ENCODE measurements at regions not wholly inside any gene's neighbourhood (a gene's known extent, or its start where the extent isn't known, plus 50 kb on each side); places are given as distances from the start of the nearest gene placed in this dataset.
"Not testable (repeated sequence)": the region's sequence is repeated elsewhere in the genome, so short reads cannot be mapped to it uniquely, and the experiment has no call there.

DNA sequence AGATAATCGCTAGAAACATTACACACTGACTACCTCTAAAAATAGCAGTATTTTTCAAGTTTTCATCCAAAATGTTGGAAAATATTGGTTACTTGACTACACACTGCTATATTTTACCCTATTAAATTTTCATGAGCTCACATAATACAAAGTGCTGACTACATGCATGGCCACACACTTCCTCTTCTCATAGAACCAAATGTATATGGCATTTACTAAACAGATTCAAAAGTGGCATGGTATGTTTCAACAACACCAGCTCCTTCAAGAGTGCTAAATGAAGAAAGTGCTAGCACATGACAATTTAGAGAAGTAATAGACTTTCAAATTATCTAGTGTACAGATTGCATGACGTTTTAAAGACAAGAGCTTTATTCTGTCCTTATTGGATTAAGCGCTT lies 780.4 kb upstream of the SLITRK6 start:
- DNase-seq (ENCODE audit: low read depth), result no peak

DNA sequence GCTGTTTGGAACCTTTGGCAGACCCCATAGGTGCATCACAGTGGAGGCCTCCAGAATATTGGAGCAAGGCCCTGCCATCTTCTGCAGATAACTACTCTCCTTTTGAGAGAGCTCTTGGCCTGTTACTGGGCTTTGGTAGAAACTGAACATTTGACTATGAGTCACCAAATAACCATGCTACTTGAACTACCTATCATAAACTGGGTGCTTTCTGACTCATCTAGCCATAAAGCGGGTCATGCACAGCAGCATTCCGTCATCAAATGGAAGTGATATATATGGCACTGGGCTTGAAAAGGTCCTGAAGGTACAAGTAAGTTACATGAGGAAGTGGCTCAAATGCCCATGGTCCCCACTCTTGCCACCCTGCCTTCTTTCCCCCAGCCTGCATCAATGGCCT lies 782.5 kb upstream of the SLITRK6 start:
- no peak for DNase-seq (ENCODE audit: low read depth)

DNA sequence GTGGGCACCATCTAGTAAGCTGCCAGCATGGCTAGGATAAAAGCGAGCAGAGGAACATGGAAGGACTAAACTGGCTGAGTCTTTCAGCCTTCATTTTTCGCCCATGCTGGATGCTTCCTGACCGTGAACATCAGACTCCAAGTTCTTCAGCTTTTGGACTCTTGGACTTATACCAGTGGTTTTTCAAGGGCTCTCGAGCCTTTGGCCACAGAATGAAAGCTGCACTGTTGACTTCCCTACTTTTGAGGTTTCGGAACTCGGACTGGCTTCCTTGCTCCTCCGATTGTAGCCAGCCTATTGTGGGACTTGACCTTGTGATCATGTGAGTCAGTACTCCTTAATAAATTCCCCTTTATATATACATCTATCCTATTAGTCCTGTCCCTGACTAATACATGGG lies 785.1 kb upstream of the SLITRK6 start:
- DNase-seq (ENCODE audit: low read depth), result no peak

DNA sequence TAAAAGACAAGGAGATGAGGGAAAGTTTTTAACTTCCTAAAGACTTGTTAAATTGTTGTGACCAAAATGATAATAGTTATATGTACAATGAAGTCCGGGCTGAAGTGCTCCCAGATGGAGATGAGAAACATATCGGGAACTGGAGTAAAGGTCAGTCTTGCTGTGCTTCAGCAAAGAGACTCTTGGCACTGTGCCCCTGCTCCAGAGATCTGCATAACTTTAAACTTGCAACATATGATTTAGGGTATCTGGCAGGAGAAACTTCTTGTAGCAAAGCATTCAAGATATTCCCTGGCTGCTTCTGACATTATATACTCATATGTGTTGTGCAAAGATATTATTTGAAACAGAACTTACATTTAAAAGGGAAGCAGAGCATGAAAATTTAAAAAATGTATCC lies 786.6 kb upstream of the SLITRK6 start:
- no peak for DNase-seq (ENCODE audit: low read depth)

DNA sequence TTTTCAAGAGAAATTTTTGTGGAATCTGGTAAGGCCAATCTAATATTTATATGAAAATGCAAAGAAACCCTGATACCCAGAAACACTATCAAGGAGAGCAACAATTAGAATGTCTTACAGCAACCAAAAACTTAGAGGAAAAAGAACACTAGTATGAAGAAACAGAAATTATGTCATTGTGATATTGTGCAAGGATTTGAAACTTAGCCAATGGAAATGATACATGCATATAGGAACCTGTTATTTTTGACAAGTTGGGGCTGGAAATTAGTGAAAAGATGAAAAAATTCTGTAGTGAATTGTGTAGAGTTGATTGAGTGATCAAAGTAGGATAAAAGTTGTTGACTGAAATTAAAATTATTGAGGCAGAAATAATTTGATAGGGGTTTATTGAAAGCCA lies 792.6 kb upstream of the SLITRK6 start:
- no peak for DNase-seq (ENCODE audit: low read depth)

DNA sequence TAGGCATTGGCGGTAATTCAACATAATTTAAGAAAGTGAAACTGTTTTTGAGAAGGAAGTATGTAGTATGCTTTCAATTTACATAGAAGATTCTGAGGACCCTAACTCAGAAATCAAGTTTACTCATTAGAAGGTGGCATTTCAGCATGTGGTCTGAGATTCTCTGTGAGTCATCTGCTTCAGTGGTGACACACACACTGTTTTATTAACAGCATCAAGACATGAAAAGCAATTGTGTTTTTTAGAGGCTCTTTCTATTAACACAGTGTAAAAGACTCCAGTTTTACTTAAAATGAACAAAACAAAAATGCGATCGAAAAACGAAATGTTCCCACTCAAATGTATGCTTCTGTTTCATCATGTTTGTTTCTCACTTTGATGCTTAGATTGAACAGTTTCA lies 802.1 kb upstream of the SLITRK6 start:
- DNase-seq (ENCODE audit: low read depth), result no peak

DNA sequence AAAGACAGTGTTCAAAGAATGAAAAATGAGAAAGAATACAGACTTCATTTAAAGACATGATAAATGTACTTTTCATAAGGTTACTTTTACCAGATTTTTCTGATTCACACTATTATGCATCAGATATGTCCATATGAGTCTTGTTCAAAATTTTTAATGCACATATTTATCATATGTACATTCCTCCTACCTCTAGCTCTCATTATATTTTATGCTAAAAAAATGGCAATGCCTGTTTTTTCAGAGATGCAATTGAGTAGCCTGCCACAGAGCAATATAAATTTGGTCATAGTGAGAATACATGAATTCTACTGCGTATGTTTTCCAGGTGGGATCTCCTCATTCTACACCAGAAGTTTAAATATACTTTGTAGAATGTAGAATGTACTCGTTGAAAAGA lies 807.0 kb upstream of the SLITRK6 start:
- DNase-seq (ENCODE audit: low read depth), result no peak

DNA sequence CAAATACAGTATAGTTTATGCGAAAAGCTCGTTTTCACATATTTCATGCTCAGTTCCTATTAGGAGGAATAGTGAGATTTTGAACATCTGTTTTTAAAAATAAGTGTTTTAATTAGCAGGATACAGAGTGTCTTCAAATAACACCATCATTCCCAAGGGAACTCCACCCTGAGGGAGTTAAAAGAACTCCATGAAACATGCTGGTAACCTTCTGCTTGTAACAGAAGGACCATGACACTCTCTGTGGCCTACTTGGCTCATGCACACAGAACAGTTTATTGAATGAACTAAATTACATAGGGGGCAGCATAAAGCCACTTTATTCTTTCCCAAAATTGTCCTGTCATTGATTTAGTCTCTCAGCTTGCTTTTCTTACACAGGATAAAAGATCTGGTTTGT lies 809.5 kb upstream of the SLITRK6 start:
- DNase-seq (ENCODE audit: low read depth), result no peak

DNA sequence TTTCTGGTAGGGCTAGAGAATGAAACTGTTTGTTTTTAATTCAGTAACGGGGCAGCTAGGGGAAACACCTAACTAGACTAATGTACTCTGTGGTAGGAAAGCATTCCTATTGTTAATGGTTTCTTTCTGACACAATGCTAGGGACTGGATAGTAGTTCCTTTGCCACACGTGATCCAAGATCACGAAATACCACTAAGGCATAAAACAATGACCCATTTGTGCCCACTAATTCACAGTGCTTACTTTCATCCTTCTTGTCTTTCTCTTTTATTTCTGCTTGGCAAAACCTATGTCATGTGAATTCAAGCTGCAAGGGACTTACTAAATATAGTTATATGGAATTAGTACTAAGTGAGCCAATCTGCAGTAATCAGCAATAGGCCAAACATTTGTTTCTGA lies 834.1 kb upstream of the SLITRK6 start:
- no peak for DNase-seq (ENCODE audit: low read depth)

DNA sequence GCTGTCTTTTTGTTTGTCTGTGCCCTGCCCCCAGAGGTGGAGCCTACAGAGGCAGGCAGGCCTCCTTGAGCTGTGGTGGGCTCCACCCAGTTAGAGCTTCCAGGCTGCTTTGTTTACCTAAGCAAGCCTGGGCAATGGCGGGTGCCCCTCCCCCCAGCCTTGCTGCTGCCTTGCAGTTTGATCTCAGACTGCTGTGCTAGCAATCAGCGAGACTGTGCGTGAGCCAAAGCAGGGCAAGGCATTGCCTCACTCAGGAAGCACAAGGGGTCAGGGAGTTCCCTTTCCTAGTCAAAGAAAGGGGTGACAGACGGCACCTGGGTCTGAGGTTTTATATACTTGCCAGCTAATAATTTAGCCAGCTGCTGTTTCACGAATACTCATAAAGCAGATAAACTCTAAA lies 852.0 kb upstream of the SLITRK6 start:
- DNase-seq (ENCODE audit: low read depth), result not testable (repeated sequence)

DNA sequence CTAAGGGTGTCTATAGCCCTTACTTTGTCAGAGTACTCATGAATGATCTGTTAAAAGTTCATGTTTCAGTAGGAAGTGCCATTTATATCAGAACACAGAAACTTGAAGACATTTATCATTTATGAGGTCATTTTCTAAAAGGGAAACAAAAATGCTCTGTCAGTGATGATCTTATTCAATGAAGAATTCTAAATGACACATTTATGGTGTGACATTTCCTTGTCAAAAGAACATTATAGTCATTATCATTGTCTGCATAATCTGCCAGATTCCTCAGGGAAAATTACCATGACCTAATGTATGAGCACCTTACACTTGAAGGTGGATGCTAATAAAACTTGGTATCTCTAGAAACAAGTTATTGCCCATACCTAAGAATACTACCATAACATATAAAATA lies 853.8 kb upstream of the SLITRK6 start:
- DNase-seq (ENCODE audit: low read depth), result no peak

DNA sequence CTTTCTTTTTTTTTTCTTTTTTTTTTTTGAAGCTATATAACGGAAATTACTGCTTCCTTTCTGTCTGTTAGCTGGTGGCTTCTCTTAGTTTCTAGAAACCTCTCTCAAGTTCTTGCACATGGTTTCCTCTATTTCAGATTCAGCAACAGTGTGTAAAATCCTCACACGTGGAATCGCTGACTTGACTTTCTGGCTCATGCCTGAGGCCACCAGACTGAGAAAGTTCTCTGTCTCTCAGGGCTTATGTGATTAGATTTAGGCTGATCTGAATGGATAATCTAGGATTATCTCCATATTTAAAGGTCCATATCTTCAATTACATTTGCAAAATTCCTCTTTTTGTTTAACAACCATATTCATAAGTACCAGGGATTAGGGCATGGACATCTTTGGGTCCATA lies 856.3 kb upstream of the SLITRK6 start:
- DNase-seq (ENCODE audit: low read depth), result no peak

DNA sequence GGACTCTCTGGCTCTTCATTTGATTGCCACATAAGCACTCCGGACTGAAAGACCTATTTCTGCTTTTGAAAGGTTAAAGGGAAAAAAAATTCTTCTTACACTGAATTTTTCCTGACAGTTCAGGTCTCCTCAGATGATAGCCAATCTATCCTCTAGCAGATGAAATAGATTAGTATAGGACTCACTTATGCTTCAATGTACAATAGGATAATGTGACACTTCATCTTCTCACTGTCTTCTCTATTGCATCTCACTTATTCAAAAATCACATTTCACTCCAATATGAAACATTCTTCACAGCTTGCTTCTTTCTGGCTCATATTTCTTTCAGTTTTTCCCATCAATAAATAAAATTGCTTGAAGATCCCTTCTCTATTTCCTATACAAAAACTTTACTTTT lies 860.9 kb upstream of the SLITRK6 start:
- no peak for DNase-seq (ENCODE audit: low read depth)

DNA sequence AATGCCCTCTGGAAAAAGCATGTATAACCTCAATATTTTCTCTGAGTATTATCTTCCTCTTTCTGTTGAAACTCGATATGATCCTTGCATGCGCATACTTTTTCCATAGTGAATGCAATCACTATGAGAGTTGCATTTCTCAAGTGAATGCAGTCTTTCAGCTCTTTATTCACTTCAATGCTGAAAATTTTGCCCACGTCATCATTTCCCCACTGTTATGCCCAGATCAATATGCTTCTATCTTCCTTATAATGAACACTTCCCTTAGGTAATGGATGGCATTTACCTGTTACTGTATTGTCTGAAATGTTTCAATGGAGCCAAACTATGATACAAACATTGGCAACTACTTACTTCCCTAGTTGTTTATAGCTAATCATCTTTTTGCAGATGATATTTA lies 866.6 kb upstream of the SLITRK6 start:
- no peak for DNase-seq (ENCODE audit: low read depth)

DNA sequence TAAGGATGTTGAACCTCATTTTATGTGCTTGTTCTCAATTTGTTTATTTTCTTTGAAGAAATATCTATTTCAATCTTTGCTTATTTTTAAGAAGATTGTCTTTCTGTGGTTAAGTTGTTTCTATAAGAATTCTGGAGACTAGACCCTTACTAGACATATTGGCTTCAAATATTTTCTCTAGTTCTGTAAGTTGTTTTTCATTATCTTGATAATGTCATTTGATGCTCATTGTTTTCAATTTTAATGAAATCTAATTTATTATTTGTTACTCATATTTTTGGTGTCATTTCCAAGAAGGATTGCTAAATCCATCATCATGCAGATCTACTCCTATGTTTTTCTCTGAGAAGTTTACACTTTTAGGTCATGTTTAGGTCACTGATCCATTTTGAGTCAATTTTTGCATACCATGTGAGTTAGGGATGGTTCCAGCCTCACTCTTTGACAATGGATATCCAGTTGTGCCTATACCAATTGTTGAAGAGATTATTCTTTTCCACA lies 874.8 kb upstream of the SLITRK6 start:
- no peak for DNase-seq (ENCODE audit: low read depth)

DNA sequence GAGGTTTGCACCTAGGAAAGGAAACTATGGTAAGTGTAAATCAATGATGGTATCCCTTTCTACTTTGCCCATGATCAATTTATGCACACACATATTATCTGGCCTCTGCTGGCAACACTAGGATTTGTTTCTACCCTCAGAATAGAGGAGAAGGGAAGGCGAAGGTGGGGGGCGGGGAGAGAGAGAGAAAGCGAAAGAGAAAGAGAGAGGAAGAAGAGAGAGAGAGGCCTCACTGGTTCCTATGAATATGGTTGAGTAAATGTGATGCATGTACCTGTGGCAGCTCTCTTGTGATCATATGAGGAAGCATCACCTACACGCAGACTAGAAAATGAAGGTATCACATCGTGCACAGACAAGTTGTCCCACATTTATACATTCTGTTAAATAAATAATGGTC lies 882.0 kb upstream of the SLITRK6 start:
- DNase-seq (ENCODE audit: low read depth), result no peak

DNA sequence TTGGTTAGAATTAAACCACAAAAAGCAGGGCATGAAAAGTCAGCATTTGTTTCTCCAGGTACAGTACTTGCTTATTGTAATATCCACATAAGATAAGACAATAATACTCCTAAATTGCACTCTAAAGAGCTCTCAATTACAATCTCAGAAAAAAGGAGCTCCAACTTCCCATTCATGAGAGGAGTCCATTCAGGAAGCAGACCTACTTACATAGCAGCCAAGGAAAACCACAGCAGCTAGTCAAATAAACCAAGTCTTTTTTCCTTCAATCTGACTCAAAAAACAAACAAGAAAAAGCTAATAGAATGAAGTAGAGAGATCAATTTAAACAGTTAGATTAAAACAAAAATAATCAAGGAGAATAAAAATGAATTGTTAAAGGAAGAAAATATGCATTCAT lies 885.2 kb upstream of the SLITRK6 start:
- DNase-seq (ENCODE audit: low read depth), result no peak

DNA sequence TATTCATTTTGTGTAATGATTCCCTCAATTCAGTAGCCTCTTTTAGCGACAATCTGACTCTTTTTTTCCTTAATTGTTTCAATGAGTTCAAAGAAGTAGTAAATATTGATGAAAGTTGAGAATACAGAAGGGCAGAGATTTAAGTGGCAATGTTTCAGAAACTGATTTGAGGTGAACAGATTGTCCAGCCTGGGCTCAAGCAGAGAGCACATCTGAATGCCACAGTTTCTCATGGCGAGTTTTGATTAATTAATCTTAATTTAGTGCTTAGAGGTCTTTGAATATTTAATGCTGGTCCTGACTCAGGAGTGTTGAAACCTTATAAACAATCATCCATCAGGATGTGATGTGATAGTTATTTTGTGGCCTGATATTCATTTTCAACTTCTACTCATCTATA lies 890.7 kb upstream of the SLITRK6 start:
- DNase-seq (ENCODE audit: low read depth), result no peak

DNA sequence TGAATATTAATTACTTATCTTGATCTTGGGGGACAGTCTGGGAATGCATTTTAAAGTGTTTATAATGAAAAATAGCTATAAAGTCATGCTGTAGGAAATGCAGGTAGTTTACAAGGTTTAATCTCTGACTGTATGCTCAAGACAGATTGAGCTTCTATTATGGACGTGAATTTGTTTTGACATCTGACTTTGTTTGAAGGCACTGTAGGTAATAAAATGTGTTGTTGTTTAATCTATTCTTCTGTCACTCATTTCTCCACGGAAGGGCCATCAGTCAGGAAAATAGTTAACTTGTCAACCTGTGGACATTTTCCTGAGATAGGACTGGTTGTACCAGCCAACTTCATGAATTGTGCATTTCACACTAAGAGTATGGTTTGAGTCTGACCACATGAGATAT lies 893.1 kb upstream of the SLITRK6 start:
- DNase-seq (ENCODE audit: low read depth), result no peak

DNA sequence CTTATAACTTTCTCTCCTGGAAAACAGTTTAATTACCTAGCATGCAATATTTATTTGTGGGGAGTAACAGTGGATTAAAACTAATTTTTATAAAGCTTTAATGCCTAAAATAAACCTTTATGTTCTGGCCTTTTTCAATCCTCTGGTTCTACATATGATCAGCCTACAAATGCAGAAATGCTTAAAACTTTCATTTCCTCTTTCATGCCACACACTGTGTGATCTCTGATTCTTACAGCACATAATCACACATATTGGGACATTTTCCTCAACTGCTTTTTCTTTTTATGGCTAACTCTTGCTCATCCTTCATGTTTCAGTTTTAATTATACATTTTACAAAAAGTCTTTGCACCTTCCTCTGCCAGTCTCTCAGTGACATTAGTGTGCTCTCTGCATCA lies 910.8 kb upstream of the SLITRK6 start:
- DNase-seq (ENCODE audit: low read depth), result no peak

DNA sequence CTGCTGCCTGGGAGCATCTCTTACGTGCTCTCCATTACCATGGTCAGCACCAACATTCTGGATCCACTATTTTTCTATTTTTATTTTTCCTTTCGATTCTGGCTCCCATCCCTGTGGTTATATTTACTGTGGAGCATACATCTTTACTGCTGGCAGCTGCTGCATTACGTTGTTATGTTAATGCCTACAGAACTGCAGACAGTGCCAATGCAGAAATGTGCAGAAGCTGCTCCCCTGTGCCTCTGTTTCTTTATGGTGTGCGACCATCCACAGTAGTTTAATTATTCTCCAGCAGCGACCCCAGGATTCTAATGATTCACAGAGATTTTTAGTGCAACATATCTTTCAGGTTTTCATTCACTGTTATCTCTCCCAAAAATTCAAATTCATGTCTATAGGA lies 911.7 kb upstream of the SLITRK6 start:
- no peak for DNase-seq (ENCODE audit: low read depth)

DNA sequence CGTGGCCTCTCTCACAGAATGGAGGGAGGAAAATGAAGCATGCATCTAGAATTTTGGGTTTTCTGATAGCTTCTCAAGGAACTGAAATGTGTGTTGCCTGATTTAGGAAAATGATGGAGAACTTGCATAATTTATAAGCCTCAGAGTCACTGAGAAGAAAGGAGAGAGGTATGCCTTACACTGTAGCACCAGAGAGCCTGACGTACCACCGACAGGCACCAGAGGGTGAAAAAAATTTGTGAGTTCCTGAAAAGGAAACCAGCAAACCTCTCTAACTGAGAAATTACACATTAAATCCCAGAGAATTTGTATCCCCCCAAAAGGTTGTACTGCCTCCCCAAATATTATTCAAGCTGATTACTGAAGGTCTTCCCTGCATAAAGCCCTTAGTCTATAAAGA lies 915.3 kb upstream of the SLITRK6 start:
- DNase-seq (ENCODE audit: low read depth), result no peak

DNA sequence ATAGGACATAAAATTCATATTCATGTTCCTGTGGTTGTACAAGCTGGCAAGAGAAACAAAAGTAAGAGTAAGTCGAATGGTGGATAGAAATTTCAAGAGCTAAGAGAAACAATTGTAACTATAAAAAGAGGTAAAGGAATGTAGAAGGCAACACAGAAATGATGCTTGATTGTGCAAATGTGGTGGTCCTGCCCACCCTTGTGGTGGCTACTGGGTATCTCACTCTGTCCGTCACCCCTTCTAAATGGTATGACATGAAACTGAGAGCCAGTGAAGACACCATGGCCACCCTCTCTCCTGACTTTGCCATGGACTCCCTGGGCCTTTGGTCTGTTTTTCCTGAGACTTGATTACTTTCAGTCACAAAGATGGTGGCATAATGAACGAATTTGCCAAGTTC lies 925.9 kb upstream of the SLITRK6 start:
- DNase-seq (ENCODE audit: low read depth), result no peak

DNA sequence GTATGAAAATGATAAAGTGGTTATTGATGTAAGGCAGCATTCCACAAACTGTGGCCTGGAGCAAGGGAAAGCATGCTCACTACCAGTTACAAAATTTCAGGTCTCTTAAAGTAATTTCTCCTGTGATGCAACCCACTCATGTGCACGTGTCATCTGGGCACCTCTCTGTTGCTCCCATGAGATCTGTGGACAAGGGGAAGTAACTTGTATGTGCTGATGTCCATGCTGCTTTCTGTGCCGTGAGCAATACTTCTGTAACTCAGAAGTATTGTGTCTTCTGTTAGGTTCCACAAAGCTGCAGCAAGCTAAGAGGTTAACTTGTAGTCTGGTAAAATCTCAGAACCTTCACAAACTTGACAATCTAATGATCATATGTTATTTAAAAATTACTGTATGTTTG lies 930.0 kb upstream of the SLITRK6 start:
- no peak for DNase-seq (ENCODE audit: low read depth)

DNA sequence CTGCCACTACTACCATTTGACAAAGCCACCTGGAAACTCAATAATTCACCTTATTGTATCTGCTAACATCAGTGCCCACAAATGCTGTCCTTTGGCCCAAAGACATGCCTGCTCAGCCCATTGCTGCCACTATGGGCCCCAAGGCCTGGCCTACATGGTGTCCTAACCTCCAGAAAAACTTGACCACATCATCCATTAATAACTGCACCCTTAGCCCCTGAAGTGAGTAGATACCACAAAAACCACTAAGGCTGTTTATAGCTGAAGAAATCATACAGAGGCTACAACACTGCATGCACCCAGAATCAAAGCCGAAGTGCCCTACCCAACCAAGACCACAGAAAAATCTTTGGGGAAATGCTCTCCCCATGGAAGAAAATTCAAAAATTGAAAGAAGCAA lies 932.8 kb upstream of the SLITRK6 start:
- DNase-seq (ENCODE audit: low read depth), result no peak
